Astrocyte of the cerebellum (primary cell): ENCODE measurements at regions not wholly inside any gene's neighbourhood (a gene's known extent, or its start where the extent isn't known, plus 50 kb on each side); places are given as distances from the start of the nearest gene placed in this dataset.

Experiments used
- DNase-seq: peaks from one replicate; pipeline ENCODE4 v3.0.0-alpha.2; 2011; ENCODE audit warnings: low read depth
- H3K4me3 ChIP-seq: 2 replicates; pipeline ENCODE4 v1.5.1; 2011; ENCODE audit warnings: mild to moderate bottlenecking, low read depth, low read length, moderate library complexity
- in situ Hi-C: cut with HindIII; loops from 2 replicates; pipeline ENCODE4 v1.10.0; 2017; ENCODE audit warnings: low sequenced_read_pairs
- TF ChIP-seq, protein P1 (sequence below): IDR thresholded peaks from 2 replicates; pipeline ENCODE4 v1.5.1; 2012; ENCODE audit warnings: low read length, low read depth, moderate library complexity, mild to moderate bottlenecking; ENCODE audit errors: missing control alignments

DNA sequence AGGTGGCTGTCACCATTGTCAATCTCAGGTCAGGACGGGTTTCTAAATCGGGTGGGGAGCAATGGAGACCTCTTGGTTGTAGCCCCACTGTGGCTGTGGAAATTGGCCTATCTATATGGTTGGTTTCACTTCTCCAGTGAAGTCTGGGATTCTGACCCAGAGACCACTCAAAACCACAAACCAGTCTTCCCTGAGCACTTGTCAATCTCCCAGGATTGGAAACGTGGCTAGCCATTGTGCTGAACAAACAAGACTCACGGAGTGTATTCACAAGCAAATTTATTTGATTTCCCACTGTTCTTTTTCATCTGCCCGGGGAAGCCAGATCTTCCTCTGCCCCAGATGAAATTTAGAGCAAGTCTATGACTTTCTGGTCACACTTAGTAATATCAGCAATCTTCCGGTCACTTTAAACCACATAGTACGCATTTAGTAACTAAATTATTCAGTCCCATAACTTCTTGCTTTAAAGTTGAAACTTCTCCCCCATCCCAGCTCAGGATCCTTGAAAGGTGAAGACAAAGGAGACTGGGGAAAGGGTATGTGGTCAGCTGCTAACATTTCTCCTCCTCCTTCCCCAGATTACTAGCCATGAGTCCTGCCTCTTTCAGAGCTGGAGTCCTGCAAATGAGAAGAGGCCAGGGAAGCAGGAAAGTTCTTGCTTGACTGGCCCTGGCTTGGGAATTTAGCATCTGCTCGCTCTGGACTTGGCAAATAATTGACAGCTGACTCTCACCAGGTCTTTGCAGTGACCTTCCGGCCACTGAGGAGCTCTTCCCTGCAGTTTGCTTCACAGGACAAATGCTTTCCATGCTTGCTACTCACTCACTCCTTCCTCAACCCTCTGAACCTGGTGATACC, 123.2 kb upstream of the MAX start:
- no peak for DNase-seq
- no peak overlapping the region for H3K4me3 ChIP-seq
- TF ChIP-seq, protein P1, sequence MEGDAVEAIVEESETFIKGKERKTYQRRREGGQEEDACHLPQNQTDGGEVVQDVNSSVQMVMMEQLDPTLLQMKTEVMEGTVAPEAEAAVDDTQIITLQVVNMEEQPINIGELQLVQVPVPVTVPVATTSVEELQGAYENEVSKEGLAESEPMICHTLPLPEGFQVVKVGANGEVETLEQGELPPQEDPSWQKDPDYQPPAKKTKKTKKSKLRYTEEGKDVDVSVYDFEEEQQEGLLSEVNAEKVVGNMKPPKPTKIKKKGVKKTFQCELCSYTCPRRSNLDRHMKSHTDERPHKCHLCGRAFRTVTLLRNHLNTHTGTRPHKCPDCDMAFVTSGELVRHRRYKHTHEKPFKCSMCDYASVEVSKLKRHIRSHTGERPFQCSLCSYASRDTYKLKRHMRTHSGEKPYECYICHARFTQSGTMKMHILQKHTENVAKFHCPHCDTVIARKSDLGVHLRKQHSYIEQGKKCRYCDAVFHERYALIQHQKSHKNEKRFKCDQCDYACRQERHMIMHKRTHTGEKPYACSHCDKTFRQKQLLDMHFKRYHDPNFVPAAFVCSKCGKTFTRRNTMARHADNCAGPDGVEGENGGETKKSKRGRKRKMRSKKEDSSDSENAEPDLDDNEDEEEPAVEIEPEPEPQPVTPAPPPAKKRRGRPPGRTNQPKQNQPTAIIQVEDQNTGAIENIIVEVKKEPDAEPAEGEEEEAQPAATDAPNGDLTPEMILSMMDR: no peak
- in situ Hi-C loops: no loop called here

DNA sequence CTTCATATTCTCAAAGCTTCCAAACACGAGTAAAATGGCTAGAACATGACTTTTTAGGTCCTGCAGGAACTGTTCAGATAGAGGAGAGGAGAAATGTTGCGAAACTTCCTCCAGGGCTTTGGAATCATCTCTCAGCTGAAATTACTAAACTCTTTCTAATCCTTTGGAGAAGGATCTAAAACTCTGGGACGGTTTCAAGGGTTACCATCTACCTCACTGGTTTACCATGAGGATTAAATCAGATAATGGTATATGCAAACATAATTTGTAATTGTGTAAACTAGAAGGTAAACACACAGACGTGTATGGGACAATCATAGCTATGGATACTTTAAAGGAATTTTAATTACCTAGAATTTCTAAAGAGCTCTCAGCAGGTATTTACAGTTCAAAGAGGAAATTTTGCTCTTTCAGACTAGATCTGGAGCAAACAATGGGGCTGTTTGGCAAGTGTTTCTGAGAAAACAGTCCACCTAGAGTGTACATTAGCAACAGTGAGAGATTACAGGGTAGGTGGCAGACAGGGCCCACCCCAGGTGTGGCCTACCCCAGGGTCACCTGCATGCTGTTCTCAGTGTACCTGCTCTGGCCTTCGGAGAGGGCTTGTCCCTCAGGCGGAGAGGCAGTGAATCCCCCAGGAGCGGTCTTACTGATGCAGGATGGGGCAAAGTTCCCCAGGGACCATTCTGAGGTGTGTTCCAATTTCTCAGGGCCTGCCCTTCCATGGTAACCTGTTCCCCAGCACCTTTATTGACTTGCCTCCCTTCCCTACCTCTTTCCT, 124.7 kb upstream of the MAX start:
- in situ Hi-C loops: no loop called here
- no peak for DNase-seq
- TF ChIP-seq, protein P1: no peak

DNA sequence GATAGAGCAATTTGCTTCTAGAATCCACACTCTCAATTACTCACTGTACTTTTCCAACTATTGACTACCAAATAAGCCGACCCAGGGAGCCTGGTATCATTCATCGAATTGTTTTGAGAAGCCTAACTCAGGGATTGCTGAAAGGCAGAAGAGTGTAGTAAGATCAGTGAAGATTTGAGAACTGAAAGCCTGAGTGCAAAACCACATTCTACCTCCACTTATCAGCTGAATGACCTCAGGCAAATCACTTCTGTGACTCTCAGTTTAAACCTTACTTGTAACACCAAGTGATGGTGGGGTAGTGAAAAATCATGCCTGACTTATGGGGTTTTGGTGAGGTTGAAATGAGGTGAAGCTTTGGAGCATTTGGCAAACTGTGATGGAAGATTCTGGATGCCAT, 126.1 kb upstream of the MAX start:
- H3K4me3 ChIP-seq: no peak overlapping the region
- in situ Hi-C loops: no loop called here
- TF ChIP-seq, protein P1: no peak
- DNase-seq: no peak

More for the DNA sequence above, 124.7 kb upstream of the MAX start:
- no peak overlapping the region for H3K4me3 ChIP-seq

DNA sequence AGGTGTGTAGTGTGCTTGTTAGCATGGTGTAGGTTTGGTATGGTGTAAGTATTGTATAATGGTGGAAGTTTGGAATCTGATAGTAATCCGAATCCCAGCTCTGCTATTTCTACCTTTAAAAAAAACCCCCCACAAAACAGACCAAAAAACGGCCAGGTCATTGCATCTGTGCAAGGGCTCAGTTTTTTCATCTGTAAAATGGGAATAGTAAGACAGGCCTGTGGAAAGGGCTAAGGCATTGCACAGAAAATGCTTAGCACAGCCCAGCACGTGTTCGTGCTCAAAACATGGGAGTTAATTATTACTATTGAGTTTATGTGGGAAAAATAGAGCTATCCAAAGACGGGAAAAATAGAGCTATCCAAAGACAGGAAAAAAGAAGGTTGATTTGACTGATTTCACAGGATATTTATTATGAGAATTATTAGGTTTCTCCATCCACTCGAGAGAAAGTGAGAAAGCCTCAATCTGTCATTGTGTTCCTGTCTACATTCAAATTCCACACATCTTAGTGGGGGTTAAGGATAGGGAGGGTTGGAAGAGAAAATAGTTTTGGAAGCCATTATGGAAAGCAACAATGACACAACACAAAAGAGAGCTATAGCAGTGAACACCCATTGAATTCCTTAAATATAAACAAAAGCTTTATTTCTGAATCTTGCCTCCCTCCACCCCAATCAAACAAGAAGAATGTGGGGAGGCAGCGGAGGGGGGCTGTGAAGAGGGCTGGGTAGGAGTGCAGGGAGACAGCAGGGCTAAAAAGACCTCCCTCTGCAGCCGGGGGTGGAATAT, 126.8 kb upstream of the MAX start:
- H3K4me3 ChIP-seq: no peak overlapping the region
- in situ Hi-C loops: no loop called here
- no peak for DNase-seq
- TF ChIP-seq, protein P1: no peak

DNA sequence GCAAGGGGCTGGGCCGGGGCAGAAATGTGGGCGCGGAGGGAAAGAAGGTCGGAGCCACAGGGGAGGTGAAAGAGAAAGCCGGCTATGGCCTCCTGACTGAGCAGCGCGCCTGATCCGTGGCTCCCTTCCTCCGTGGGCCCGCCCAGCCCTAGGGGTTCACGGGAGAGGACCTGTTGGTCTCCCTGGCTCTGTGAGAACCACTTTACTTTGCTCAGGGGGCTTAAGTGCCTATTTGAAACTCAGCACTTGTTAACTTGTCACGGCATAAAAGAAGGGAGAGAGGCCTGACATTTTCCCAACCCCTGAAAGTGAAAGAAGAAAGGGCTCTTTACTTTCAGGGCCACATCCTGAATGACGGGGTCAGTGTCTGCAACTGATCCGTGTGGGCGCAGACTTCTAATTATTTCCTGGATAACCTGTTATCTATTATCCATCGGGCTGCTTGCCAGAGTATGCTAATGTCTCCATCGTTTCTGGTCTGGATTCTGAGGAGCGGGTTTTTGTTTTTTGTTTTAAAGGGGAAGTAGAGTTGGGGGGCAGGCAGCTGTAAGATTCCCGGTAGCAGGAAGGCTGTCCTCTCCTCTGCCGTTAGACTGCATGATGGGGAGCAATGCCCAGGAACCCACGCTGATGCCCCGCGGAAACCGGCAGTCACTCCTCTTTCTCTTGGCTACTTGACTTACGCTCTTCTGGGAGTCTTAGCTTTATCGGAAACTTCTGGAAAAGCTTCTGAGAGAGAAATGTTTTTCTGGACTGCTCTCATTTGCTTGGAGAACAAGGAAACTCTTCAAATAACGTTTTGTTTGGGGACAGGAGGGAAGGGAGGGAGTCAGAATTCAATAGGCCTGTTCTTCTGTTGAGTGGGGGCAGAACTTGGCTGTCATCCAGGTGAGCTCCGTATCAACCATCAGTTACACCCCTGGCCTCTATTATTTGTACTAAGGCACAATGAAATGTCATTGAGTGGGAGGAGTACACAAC, 127.7 kb upstream of the MAX start:
- in situ Hi-C loops: loop anchor here (5.0 kb wide), 1 partner anchor 182 kb away; the partner anchor contains the start of gene FUT8
- no peak for DNase-seq
- peak overlapping the region; percentile 11 for H3K4me3 ChIP-seq
- TF ChIP-seq, protein P1: no peak
